ENCODE measurements at regions not wholly inside any gene's neighbourhood (a gene's known extent, or its start where the extent isn't known, plus 50 kb on each side); places are given as distances from the start of the nearest gene placed in this dataset.
"Not testable (repeated sequence)": the region's sequence is repeated elsewhere in the genome, so short reads cannot be mapped to it uniquely, and the experiment has no call there.

DNA sequence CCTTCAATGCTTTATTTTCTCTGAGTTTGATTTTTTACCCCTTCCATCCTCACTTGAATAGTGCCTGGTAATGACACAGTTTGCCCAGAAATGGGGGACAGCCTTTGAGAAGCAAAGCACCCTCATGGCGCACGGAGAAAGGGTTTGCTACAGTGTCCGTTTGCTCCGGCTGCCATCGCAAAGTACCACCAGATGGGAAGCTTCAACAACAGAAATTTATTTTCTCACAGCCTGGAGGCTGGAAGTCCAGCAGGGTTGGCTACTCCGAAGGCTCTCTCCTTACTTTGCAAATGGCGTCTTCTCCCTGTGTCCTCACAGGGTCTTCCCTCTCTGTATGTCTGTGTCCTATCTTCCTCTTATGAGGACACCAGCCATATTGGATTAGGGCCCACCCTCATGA, 327.7 kb upstream of the KAZN start (continued):
- TF ChIP-seq SREBF2 (IDR thresholded peaks at IDR 0.05) = no peak
- TF ChIP-seq HDAC2 (IDR thresholded peaks at IDR 0.05) = no peak
- no peak for TF ChIP-seq POLR2A (IDR thresholded peaks at IDR 0.05; ENCODE audit: low read length)
- no peak for TF ChIP-seq ESRRA (IDR thresholded peaks at IDR 0.05; ENCODE audit: borderline replicate concordance, low read length)
- no peak for TF ChIP-seq GATA3 (IDR thresholded peaks at IDR 0.05; ENCODE audit: borderline replicate concordance)
- TF ChIP-seq NFE2L2 (conservative IDR thresholded peaks at IDR 0.05; ENCODE audit: low read length) = no peak
- TF ChIP-seq EHMT2 (IDR thresholded peaks at IDR 0.05; ENCODE audit: low read depth) = no peak

GRCh38 chr1:14273811-14274210, 324.7 kb upstream of the KAZN start:
- TF ChIP-seq, protein P1, sequence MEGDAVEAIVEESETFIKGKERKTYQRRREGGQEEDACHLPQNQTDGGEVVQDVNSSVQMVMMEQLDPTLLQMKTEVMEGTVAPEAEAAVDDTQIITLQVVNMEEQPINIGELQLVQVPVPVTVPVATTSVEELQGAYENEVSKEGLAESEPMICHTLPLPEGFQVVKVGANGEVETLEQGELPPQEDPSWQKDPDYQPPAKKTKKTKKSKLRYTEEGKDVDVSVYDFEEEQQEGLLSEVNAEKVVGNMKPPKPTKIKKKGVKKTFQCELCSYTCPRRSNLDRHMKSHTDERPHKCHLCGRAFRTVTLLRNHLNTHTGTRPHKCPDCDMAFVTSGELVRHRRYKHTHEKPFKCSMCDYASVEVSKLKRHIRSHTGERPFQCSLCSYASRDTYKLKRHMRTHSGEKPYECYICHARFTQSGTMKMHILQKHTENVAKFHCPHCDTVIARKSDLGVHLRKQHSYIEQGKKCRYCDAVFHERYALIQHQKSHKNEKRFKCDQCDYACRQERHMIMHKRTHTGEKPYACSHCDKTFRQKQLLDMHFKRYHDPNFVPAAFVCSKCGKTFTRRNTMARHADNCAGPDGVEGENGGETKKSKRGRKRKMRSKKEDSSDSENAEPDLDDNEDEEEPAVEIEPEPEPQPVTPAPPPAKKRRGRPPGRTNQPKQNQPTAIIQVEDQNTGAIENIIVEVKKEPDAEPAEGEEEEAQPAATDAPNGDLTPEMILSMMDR (IDR thresholded peaks at IDR 0.05) = no peak
- TF ChIP-seq NR3C1 (IDR thresholded peaks at IDR 0.05) = no peak
- TF ChIP-seq CBX8 (IDR thresholded peaks at IDR 0.05) = no peak
- TF ChIP-seq HOXB5 (CRISPR knock-in tag; IDR thresholded peaks at IDR 0.05) = no peak
- TF ChIP-seq EP300 (IDR thresholded peaks at IDR 0.05) = no peak
- no peak for TF ChIP-seq CBX2 (IDR thresholded peaks at IDR 0.05; ENCODE audit: borderline replicate concordance, low read depth)
- TF ChIP-seq POLR2AphosphoS2 (conservative IDR thresholded peaks at IDR 0.05; ENCODE audit: low read length) = no peak
- no peak for TF ChIP-seq TP53 (CRISPR knock-in tag; IDR thresholded peaks at IDR 0.05)
- no peak for TF ChIP-seq RARB (CRISPR knock-in tag; IDR thresholded peaks at IDR 0.05)
- H3K9me3 ChIP-seq = no peaks in the 10 kb centered on the region
- DNase-seq (ENCODE audit: low read depth in 1 of 2, low spot score in 1 of 2) (no peak), FAIRE-seq (no peak), ATAC-seq (no peak)
- H3K4me3 ChIP-seq = no peak overlapping the region
- ChIA-PET CTCF (no interaction called here), POLR2A (no interaction called here)
- H3K27ac ChIP-seq = no peak overlapping the region
- 0% methylated on average over 5 of the region's 5 CpGs for WGBS (ENCODE audit: missing lambda C conversion rate)
- no peaks in the 10 kb centered on the region for H3K4me1 ChIP-seq
- no peak overlapping the region for H3K4me2 ChIP-seq

DNA sequence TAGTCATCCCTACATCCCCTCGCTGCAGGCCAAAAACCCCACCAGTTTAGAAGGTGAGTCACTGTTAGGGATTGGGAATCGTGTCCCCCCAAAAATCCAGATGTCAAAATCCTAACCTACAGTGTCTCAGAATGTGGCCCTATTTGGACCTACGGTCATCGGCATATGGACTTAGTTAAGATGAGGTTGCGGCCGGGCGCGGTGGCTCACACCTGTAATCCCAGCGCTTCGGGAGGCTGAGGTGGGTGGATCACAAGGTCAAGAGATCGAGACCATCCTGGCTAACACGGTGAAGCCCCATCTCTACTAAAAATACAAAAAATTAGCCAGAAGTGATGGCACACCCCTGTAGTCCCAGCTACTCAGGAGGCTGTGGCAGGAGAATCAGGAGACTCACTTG, 318.6 kb upstream of the KAZN start:
- H3K4me1 ChIP-seq; H3K4me3 ChIP-seq; H3K4me2 ChIP-seq; H3K9me3 ChIP-seq; H3K27ac ChIP-seq; DNase-seq (ENCODE audit: low read depth in 1 of 2, low spot score in 1 of 2); ATAC-seq; CTCF ChIA-PET; FAIRE-seq; POLR2A ChIA-PET: not testable (repeated sequence)
- 26% methylated on average over 11 of the region's 12 CpGs for WGBS (ENCODE audit: missing lambda C conversion rate)

GRCh38 chr1:14280909-14281308, 317.6 kb upstream of the KAZN start:
- 0% methylated on average over 1 of the region's 2 CpGs for WGBS (ENCODE audit: missing lambda C conversion rate)
- no peak for DNase-seq (ENCODE audit: low read depth in 1 of 2, low spot score in 1 of 2)
- no peak for FAIRE-seq
- H3K9me3 ChIP-seq = no peaks in the 10 kb centered on the region
- H3K4me2 ChIP-seq = no peak overlapping the region
- no peak overlapping the region for H3K4me3 ChIP-seq
- no peak for TF ChIP-seq CEBPB (IDR thresholded peaks at IDR 0.05)
- no peak for TF ChIP-seq HES2 (IDR thresholded peaks at IDR 0.05)
- no peak for TF ChIP-seq ZSCAN20 (CRISPR knock-in tag; IDR thresholded peaks at IDR 0.05)
- TF ChIP-seq SREBF2 (IDR thresholded peaks at IDR 0.05) = no peak
- no peak for TF ChIP-seq KDM1A (IDR thresholded peaks at IDR 0.05; ENCODE audit: low read depth)
- TF ChIP-seq GATA3 (IDR thresholded peaks at IDR 0.05; ENCODE audit: borderline replicate concordance) = no peak
- no peak for ATAC-seq
- no peaks in the 10 kb centered on the region for H3K4me1 ChIP-seq
- H3K27ac ChIP-seq = no peak overlapping the region
- ChIA-PET POLR2A (no interaction called here), CTCF (no interaction called here)

GRCh38 chr1:14281412-14281811, 317.1 kb upstream of the KAZN start:
- Histone ChIP-seq H3K9me3 (no peaks in the 10 kb centered on the region), H3K4me2 (no peak overlapping the region), H3K4me3 (no peak overlapping the region), H3K4me1 (no peaks in the 10 kb centered on the region), H3K27ac (no peak overlapping the region)
- 14% methylated on average over 1 of the region's 1 CpG for WGBS (ENCODE audit: missing lambda C conversion rate)
- FAIRE-seq (no peak), ATAC-seq (no peak), DNase-seq (ENCODE audit: low read depth in 1 of 2, low spot score in 1 of 2) (no peak)
- POLR2A ChIA-PET = no interaction called here
- CTCF ChIA-PET = no interaction called here
- TF ChIP-seq EHMT2 (IDR thresholded peaks at IDR 0.05; ENCODE audit: low read depth) (no peak), REST (IDR thresholded peaks at IDR 0.05) (no peak), FOSB (CRISPR knock-in tag; IDR thresholded peaks at IDR 0.05) (no peak), POLR2AphosphoS2 (conservative IDR thresholded peaks at IDR 0.05; ENCODE audit: low read length) (no peak), RCOR1 (IDR thresholded peaks at IDR 0.05; ENCODE audit: low read depth, low read length) (no peak), RAD21 (conservative IDR thresholded peaks at IDR 0.05 in 1 of 2, IDR thresholded peaks at IDR 0.05 in 1 of 2) (no peak), ZFP36 (IDR thresholded peaks at IDR 0.05; ENCODE audit: borderline replicate concordance, partially characterized antibody) (no peak)
- TF ChIP-seq, protein P2, sequence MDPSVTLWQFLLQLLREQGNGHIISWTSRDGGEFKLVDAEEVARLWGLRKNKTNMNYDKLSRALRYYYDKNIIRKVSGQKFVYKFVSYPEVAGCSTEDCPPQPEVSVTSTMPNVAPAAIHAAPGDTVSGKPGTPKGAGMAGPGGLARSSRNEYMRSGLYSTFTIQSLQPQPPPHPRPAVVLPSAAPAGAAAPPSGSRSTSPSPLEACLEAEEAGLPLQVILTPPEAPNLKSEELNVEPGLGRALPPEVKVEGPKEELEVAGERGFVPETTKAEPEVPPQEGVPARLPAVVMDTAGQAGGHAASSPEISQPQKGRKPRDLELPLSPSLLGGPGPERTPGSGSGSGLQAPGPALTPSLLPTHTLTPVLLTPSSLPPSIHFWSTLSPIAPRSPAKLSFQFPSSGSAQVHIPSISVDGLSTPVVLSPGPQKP (IDR thresholded peaks at IDR 0.05; ENCODE audit: low read depth, low read length) = no peak
